DMS114 treated with DMSO at 0.1 percent for 48 hours (cell line): ENCODE measurements at regions not wholly inside any gene's neighbourhood (a gene's known extent, or its start where the extent isn't known, plus 50 kb on each side); places are given as distances from the start of the nearest gene placed in this dataset.
"Not testable (repeated sequence)": the region's sequence is repeated elsewhere in the genome, so short reads cannot be mapped to it uniquely, and the experiment has no call there.

Source experiments
- DNase-seq: peaks from one replicate; lab custom pipeline; 2025; ENCODE audit not compliant: unreplicated experiment; lab: John Stamatoyannopoulos, UW

DNA sequence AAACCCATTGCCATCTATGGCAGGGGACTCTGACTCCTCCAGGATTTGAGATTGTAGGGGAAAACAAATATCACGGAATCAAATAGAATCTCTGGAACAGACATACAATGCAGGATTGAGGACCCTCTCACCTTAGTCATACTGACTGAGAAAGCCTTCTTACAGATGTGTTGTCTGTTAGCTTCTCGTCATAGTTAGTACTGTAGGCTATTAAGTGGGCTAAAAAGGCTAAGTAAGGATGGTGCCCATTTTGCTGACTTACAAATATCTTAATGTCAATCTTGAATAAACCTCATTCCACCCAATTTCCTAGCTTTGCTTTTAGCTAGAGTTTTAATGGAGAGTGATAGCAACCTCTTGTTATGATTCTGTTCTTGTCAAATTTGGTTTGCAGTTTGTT is 352.4 kb downstream of the QKI start:
- no peak for DNase-seq

DNA sequence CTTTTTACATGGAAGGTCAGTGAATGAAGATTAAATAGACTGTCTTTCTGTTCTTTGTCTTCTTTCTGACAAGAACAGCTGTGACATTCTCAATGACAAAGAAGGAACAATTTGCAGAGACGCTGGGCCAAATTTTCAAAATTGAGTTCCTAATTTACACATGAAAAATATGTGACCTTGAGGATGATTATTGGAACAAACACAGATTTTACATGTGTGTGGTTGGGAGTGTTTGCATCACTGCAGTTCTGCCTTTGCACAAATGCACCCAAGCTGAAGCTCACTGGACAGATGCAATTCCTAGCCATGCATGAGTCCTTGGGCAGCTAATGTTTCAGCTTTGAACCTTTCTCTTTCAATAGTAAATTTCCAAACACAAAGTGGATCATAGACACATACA is 350.8 kb downstream of the QKI start:
- no peak for DNase-seq

DNA sequence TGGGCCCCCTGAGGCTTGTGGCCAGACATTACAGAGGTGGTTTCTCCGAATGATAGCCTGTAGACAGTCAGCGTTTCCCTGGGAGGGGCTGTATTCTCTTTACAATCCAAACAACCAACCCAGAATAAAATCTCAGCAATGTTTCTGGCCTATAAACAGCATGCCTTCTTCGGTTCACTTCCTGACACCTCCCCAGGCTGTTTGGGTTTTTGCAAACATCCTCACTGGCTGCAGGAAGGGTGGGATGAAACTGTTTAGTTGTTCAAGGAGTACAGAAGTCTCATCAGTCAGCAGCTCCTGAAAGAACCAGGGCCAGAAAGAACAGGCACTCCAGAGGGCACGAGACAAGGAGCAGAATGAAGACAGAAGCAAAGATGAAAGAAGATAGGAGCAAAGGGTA is 350.0 kb downstream of the QKI start:
- no peak for DNase-seq

GRCh38 chr6:163761481-163761880 is 347.0 kb downstream of the QKI start:
- no peak for DNase-seq

- DNase-seq = no peak
Observed at GRCh38 chr6:163760860-163761259, 346.3 kb downstream of the QKI start.

- DNase-seq = no peak
Observed at GRCh38 chr6:163759542-163759941, 345.0 kb downstream of the QKI start.

GRCh38 chr6:163757520-163757919 is 343.0 kb downstream of the QKI start:
- DNase-seq = no peak

DNA sequence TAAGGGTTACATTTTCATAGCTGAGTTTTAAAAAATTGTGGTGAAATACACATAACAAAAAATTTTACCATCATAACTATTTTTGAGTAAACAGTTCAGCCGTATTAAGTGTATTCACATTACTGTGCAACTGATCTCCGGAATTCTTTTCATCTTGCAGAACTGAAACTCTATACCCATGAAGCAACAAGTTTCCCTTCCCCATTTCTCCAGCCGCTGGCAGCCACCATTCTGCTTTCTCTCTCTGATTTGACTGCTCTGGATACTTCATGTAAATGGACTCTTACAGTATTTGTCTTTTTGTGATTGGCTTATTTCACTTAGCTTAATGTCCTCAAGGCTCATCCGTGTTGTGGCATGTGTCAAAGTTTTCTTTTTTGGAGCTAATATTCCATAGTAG is 341.6 kb downstream of the QKI start:
- no peak for DNase-seq

- no peak for DNase-seq
Observed at GRCh38 chr6:163754866-163755265, 340.3 kb downstream of the QKI start.

DNA sequence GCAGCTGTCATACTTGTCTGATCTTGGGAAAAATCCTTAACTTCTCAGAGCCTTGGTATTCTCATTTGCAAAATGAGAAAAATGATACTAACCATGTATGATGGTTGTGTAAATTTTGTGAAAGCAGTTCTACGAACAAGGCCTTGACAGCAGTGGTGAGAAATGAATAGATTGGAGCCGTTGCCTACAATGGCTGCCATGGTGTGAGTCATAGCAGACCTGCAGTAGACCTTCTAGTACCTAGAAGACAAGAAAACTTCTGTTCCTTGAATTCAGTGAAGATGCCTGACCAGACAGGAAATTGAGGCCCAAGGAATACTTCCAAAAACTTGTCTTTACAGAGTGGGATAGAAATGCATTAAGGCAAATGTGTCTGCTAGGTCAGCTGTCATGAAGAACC is 338.9 kb downstream of the QKI start:
- DNase-seq = no peak

GRCh38 chr6:163752446-163752845 is 337.9 kb downstream of the QKI start:
- DNase-seq = no peak

DNA sequence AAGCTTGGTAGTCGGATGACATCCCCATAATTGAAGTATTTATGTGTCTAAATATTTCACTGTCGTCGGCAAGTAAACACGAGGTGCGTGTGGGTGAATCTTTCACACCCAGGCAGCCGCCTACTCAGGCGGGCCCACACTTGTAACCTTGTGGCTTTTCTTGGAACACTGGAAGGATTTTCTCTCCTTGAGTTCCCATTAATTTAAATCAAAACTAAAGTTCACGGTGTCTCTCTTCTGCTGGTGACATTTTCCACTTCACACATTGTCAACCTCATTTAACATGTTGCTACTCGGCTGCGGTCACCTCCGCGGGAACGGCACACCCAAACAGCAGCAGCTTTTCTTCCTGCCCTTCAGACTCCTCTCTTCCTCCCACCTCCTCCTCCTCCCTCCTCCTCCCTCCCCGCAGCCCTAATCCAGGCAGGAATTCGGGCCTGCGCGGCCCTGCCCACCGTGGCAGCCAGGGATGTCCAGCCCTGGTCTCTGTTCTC is 336.6 kb downstream of the QKI start:
- DNase-seq = no peak

DNA sequence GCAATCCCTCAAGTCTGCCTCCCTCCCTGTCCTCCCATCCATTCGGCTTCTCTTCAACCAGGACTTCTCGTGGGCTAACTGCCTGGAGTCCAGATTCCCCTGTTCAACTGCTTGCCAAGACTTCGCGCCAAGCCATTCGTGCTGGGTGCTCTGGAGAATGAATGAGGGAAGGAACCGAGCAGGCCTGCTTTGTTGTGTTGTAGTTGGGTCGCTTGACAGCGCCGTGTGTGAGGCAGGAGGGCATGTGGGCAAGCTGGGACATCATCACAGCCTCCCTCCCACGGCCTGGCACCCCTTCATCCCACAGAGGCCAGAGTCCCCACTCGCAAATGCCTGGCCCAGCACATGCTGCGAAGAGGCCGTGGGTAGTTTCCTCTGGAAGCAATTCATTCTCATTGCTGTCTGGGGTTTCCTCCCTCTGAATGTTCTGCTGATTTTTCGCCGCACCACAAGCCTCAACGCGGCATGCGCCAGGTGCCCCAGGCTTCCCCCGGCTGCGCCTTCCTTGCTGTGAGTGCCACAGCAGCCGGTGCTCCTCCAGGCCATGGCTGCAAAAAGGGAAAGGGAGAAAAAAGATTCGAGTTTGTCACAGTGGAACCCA is 336.0 kb downstream of the QKI start:
- DNase-seq = no peak

GRCh38 chr6:163748886-163749285 is 334.4 kb downstream of the QKI start:
- no peak for DNase-seq

DNA sequence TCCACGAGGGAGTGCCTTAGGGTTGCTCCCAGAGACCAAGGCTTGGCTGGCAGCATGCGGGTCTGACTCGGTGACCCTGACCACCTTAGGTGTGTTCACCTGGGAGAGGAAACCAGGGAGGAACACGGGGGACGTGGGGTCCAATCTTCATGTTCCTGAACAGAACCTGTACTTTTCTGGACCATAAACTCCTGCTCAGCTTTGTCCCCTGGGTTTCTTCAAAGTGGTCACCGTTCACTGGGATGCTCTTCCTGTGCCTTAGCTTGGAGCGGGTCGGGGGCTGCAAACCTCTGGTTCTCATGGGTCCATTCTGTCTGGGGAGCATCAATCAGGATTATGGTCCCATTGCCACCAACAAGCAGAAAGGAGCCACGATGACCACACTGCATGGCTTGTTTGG is 333.5 kb downstream of the QKI start:
- DNase-seq = no peak

DNA sequence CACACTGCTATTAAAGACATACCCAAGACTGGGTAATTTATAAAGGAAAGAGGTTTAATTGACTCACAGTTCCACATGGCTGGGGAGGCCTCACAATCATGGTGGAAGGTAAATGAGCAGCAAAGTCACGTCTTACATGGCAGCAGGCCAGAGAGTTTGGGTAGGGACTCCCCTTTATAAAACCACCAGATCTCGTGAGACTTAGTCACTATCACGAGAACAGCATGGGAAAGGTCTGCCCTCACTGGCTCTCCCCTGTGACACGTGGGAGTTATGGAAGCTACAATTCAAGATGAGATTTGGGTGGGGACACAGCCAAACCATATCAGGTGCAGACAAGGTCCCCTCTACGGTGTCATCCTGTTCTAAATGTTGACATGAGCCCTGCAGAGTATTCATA is 332.5 kb downstream of the QKI start:
- not testable (repeated sequence) for DNase-seq

- DNase-seq = no peak
Observed at GRCh38 chr6:163745536-163746400, 331.2 kb downstream of the QKI start.

- no peak for DNase-seq
Observed at GRCh38 chr6:163744256-163744925, 329.9 kb downstream of the QKI start.

DNA sequence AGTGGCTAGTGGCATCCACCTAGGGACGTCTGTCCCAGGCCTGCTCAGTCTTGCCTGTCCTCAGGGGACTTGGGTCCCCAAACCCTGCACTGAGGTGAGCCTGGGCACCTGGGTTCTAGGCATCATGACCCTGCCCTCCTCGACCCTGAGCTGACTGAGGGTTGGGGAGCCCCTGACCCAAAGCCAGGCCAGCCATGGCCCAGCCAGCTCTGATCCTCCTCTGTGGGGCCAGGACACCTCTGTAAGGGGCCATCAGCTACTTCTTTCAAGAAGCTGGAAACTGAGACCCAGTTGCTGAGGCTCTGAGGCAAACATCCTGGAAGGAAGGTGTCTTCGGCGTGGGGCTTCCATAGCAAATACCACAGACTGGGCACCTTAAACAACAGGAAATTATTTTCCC is 329.3 kb downstream of the QKI start:
- DNase-seq = no peak

DNA sequence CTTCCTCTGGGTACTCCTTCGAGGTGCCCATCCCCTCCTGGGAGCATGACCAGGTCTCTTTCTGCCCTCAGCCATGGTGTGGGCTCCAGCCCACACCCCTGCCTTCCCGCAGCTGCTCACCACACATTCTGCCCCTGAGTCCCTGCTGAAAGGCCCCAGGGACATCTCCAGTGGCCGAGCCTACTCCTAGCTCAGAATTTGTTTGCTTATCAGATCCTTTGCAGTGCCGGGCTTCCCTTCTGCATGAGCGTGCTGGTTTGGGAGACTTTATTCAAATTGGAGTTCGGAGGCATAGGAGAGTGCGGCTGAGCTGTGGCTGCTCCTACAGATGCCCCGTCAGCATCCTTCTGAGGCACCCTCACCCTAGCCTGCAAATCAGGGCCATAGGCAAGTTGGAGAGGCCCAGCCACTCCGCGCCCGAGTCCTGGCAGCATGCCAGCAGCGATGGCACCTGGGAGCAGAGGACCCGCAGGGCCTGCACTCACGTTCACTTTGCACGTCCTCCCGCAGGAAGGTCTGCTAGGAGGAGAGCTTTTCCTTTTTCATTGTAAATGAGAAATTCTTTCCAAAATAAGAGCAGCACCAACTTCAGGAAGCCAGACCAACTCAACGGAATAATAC is 327.3 kb downstream of the QKI start:
- DNase-seq = no peak

GRCh38 chr6:163741342-163741741 is 326.8 kb downstream of the QKI start:
- no peak for DNase-seq

DNA sequence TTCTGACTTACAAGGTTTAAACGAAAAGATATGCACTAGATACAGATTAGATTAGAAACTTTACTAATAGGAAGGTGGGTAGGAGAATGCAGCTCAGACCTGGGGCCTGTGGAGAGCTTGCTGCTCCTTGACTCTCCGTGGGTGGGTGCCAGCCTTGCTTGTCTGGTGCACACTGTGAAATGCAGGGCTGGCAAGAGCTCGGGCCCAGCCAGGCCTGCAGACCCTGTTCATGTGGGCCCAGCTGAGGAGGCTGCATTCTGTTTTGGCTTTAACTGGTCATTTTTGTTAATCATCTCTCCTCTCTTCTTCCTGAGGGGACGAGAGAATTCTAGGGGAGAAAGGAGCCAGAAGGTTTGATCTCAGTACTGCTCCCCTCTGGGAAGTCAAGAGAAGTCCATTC is 325.4 kb downstream of the QKI start:
- DNase-seq = no peak
